ENCODE measurements at regions not wholly inside any gene's neighbourhood (a gene's known extent, or its start where the extent isn't known, plus 50 kb on each side); places are given as distances from the start of the nearest gene placed in this dataset.

GRCh38 chr14:89702876-89703200 lies 251.7 kb downstream of the EFCAB11 start:
- TF ChIP-seq CTCF (IDR thresholded peaks at IDR 0.05; ENCODE audit: insufficient read depth, low read length) = no peak
- no peak for TF ChIP-seq REST (IDR thresholded peaks at IDR 0.05; ENCODE audit: insufficient replicate concordance, low read depth)
- TF ChIP-seq GABPA (IDR thresholded peaks at IDR 0.05; ENCODE audit: low read depth) = no peak
- no peak for TF ChIP-seq POLR2AphosphoS5 (IDR thresholded peaks at IDR 0.05; ENCODE audit: low read depth)
